HepG2 (cell line): ENCODE measurements at regions not wholly inside any gene's neighbourhood (a gene's known extent, or its start where the extent isn't known, plus 50 kb on each side); places are given as distances from the start of the nearest gene placed in this dataset.

Experiments used
- MAFF ChIP-seq: IDR thresholded peaks from 2 replicates; pipeline ENCODE4 v1.6.1; 2011; ENCODE audit warnings: low read depth, low read length, improper control_type of control experiment
- RAD21 ChIP-seq: fragments of 450-650 bp; formaldehyde crosslinking; IDR thresholded peaks from 2 replicates; pipeline ENCODE4 v1.5.0; 2020; ENCODE audit warnings: mild to moderate bottlenecking
- ZBTB10 ChIP-seq: sonication (generic); formaldehyde crosslinking; IDR thresholded peaks from 2 replicates; pipeline ENCODE4 v1.4.0; 2020; ENCODE audit warnings: missing genetic modification reagents, borderline replicate concordance
- ZBTB20 ChIP-seq: sonication (generic); formaldehyde crosslinking; IDR thresholded peaks from 2 replicates; pipeline ENCODE4 v1.8.1; 2023; ENCODE audit warnings: missing genetic modification reagents, low read depth, mild to moderate bottlenecking, borderline replicate concordance
- ZNF639 ChIP-seq: conservative IDR thresholded peaks from 2 replicates; pipeline ENCODE4 v1.6.1; 2018; ENCODE audit warnings: missing genetic modification reagents
- ZNF687 ChIP-seq: sonication (generic); formaldehyde crosslinking; IDR thresholded peaks from 2 replicates; pipeline ENCODE4 v1.5.1; 2020; ENCODE audit warnings: mild to moderate bottlenecking, missing genetic modification reagents, moderate library complexity
- TF ChIP-seq, protein P1 (sequence below): sonication (generic); formaldehyde crosslinking; IDR thresholded peaks from 2 replicates; pipeline ENCODE4 v1.4.0; 2020; ENCODE audit warnings: mild to moderate bottlenecking, missing genetic modification reagents

DNA sequence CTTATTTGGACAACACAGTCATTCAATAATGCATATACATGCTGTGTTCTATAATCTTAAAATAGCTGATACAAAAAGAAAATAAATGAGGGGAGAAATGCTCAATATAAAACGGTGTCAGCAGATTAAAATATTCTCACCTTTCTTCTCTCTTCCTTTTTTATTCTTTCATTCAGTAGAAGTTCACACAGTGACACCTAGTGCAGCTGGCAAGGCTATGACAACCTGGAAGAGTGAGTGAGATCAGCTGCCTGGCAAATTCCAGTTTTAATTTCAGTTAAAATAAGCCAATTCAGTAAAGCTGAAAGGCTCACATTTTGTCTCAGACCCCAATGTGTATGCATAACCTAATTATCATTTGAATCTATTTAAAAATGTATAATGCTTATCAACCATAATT lies 150.3 kb downstream of the RASEF start (continued):
- TF ChIP-seq, protein P1, sequence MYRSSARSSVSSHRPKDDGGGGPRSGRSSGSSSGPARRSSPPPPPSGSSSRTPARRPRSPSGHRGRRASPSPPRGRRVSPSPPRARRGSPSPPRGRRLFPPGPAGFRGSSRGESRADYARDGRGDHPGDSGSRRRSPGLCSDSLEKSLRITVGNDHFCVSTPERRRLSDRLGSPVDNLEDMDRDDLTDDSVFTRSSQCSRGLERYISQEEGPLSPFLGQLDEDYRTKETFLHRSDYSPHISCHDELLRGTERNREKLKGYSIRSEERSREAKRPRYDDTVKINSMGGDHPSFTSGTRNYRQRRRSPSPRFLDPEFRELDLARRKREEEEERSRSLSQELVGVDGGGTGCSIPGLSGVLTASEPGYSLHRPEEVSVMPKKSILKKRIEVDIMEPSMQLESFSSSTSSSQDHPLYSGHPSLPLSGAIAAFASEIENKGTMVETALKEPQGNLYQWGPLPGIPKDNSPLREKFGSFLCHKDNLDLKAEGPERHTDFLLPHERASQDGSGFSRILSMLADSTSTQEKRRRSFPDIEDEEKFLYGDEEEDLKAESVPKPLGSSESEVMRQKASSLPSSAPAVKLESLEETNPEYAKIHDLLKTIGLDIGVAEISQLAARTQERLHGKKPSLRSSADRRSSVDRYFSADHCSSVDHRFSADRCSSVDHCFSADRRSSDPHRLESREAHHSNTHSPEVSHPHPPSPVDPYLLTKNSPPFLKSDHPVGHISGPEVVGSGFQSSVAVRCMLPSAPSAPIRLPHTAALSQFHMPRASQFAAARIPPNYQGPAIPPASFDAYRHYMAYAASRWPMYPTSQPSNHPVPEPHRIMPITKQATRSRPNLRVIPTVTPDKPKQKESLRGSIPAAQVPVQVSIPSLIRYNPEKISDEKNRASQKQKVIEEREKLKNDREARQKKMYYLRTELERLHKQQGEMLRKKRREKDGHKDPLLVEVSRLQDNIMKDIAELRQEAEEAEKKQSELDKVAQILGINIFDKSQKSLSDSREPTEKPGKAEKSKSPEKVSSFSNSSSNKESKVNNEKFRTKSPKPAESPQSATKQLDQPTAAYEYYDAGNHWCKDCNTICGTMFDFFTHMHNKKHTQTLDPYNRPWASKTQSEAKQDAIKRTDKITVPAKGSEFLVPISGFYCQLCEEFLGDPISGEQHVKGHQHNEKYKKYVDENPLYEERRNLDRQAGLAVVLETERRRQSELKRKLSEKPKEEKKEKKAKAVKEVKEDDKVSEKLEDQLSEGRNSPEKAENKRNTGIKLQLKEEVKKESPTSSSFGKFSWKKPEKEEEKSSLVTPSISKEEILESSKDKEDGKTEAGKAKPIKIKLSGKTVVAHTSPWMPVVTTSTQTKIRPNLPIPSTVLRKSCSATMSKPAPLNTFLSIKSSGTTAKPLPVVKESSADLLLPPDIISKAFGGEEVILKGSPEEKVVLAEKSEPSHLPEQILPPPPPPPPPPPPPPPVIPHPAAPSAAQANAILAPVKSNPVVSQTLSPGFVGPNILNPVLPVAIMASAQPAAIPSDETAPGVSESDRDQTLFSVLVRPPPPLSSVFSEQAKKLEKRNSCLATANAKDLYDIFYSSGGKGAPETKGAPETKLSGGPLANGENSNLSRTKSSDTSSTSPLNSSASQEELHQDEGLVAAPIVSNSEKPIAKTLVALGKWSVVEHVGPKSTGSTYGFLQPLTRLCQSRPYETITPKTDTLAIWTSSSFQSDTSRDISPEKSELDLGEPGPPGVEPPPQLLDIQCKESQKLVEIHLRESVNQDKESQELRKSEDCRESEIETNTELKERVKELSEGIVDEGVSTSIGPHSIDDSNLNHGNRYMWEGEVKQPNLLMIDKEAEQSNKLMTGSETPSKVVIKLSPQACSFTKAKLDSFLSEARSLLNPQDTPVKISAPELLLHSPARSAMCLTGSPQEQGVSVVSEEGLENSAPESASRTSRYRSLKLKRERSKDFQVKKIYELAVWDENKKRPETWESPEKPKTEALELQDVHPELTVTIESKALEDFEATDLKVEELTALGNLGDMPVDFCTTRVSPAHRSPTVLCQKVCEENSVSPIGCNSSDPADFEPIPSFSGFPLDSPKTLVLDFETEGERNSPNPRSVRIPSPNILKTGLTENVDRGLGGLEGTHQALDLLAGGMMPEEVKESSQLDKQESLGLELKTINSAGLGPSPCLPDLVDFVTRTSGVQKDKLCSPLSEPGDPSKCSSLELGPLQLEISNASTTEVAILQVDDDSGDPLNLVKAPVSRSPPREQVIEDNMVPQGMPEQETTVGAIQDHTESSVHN (CRISPR knock-in tag), result no peak
- TF ChIP-seq ZNF639 (CRISPR knock-in tag) (no peak), ZNF687 (CRISPR knock-in tag) (no peak), ZBTB20 (CRISPR knock-in tag) (no peak), RAD21 (no peak), ZBTB10 (CRISPR knock-in tag) (no peak), MAFF (no peak)
- TF ChIP-seq, all 625 proteins: peak for 0
